LNCaP clone FGC (cell line): ENCODE measurements at regions not wholly inside any gene's neighbourhood (a gene's known extent, or its start where the extent isn't known, plus 50 kb on each side); places are given as distances from the start of the nearest gene placed in this dataset.
"Not testable (repeated sequence)": the region's sequence is repeated elsewhere in the genome, so short reads cannot be mapped to it uniquely, and the experiment has no call there.

Experiments
- DNase-seq: peaks from one replicate; pipeline ENCODE4 v3.0.0-alpha.2; 2011; ENCODE audit warnings: low read depth
- H3K4me3 ChIP-seq: 2 replicates; pipeline ENCODE4 v1.5.1; 2011; ENCODE audit warnings: mild to moderate bottlenecking, low read depth, low read length, control low read depth

DNA sequence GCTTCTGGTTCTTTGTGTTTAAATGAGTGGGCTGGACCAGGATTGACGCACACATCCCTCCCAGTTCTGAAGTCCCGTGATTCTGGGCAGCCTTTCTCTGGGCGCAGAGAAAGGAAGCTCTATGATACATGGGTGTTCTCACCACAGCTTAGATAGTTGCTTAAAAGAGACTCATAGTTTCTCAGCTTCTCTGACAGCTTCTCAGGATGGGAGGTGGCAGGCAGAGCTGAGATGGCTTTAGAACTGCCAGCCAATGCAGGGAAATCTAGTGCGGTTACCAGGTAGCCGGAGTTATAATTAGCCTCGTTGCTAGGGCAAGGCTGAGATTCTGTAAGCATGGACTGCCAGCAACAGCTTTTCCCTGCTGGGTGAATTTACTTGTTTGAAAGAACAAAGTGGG, 111.8 kb upstream of the SEC22B start:
- DNase-seq, H3K4me3 ChIP-seq: not testable (repeated sequence)

DNA sequence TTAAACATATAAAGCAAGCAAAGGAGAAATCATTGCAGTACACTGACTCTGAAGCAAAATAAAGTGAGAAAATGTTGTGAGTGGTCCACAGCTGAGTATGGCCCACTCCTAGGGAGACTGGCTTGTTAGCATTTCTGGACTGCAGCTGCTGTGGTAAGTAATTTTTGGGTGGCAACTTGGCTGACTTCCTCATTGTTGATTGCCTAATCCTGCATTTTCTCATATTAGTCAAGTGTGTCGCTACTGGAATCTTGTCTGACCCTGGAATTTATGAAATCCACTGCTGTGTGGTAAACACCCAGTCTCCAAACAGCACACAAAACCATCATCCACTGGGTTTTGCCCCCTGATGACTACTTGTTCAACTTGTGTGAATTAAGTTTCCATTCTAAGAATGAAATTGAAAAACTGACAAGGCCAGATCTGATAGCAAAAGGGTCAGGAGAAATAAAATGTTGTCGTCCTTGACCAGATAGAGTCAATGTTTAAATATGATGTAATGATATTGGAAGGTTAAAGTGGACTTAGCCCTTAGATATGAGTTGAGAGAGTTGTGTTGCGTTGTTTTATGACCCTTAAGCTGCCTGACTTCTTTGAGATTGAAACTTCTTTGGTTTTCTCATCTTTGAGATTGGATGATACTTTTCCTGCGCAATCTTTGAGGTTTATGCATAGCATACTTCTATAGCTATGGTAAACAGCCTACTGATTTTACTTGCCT, 106.6 kb upstream of the SEC22B start:
- not testable (repeated sequence) for DNase-seq, H3K4me3 ChIP-seq

DNA sequence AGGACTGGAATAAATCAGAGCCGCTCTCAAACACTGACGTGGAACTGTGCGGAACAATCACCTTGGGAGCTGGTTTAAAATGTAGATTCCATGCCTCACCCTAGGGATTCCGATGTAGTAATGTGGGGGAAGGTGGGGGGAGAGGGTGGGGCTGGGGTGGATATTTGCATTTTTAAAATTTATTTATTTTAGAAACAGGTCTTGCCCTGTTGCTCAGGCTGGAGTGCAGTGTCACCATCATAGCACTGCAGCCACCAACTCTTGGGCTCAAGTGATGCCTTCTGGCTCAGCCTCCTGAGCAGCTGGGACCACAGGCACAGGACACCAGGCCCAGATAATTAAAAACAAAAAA, 101.9 kb upstream of the SEC22B start:
- DNase-seq, H3K4me3 ChIP-seq: not testable (repeated sequence)

DNA sequence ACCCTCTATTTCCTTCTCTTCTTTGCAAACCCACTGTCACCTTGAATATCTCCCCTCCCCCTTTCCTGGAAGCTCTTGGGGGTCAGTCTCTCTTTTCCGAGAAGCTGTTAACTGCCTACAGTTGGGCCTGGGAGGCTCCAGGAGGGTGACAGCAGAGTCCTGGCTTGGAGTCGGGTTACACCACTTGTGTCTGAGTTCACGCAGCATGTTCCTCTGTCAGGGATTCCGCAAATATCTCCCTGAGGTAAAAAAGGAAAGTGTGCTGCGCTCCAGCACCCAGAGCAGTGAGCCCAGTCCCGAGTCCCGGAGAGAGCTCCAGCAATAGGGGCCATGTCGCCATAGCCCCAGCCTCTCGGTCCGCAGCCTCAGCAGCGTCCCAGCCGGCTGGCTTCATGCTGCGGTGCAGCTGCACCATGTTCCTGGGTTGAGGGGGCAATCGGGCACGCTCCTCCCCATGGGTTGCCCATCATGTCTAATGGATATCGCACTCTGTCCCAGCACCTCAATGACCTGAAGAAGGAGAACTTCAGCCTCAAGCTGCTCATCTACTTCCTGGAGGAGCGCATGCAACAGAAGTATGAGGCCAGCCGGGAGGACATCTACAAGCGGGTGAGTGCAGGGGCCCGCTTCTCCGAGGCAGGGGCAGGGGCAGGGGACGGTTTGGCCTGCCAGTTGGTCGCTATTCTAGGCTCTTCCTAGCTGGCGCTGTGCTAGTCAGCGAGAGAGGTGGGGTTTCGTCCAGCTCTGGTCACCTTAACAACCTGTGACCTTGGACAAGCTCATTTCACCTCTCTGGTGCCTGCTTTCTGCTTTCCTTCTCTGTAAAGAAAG, 101.3 kb upstream of the SEC22B start:
- not testable (repeated sequence) for DNase-seq, H3K4me3 ChIP-seq

DNA sequence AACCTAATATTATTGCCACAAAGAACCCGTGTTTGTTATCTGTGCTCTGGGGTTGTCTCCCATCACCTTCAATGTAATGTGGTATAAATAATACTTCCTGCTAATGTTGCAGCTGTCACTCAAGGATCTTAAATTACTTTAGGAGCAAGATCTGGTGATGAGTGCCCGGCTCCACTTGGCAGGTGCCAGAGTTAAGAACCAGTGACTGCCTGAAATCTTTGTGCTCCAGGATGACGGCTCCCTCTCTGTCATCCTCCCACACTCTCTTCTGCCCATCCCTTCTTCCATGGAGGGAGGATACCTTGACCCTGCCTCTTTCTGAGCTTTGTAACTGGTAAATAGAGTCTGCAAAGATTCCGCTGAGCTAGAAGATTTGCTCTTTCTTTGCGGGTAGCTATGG, 100.4 kb upstream of the SEC22B start:
- not testable (repeated sequence) for H3K4me3 ChIP-seq, DNase-seq

DNA sequence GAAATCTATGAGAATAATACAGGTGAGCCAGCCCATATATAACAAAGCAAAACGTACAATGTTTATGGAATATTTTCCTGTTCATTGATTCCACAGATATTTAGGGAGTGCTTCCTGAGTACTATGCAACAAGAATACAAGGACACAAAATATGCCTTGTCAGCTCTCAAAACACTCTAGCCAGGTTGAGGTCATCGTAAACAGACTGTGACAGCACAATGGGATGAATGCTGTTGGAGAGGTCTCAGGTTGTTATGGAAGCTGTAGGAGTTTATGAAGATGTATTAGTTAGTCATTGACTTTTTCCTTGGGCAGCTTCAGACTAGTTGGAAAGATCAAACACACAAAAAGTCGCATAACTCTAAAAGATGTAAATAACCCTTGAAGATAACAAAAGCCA, 98.1 kb upstream of the SEC22B start:
- DNase-seq, H3K4me3 ChIP-seq: not testable (repeated sequence)

DNA sequence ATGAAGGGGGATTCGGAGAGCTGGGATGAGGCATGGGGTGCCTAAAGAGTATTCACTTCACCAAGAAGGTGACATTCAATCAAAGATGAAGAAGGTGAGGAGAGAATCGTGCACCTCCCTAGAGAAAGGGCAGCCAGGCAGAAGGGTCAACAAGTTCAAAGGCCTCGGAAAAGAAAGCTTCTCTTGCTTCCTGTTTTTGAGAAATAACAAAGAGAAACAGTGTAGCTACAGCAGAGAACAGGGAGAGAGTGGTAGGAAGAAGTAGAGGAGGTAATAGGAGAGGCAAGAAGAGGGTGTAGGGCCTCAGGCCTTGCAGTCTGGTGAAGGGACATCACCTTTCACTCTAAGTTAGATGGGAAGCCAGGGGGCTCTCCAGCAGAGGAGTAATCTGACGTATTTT, 97.0 kb upstream of the SEC22B start:
- not testable (repeated sequence) for DNase-seq

DNA sequence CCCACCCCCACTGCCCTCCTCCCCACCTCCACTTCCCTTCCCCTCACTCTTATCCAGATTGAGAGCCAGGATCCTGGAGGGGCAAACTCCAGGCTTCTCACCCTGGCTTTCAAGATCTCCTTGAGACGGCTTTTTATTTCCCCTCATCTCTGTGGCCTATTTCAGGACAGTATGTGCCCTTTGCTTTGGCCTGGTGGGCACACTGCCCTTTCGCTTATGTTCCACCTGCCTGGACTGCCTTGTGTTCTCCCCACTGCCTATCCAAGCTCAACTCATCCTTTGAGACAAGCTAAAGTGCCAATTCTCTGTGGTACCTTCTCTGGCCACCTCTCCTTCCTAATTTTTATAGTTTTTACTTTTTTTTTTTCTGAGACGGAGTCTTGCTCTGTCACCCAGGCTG, 95.9 kb upstream of the SEC22B start:
- H3K4me3 ChIP-seq, result not testable (repeated sequence)

More for the DNA sequence above, 97.0 kb upstream of the SEC22B start:
- H3K4me3 ChIP-seq, result not testable (repeated sequence)

DNA sequence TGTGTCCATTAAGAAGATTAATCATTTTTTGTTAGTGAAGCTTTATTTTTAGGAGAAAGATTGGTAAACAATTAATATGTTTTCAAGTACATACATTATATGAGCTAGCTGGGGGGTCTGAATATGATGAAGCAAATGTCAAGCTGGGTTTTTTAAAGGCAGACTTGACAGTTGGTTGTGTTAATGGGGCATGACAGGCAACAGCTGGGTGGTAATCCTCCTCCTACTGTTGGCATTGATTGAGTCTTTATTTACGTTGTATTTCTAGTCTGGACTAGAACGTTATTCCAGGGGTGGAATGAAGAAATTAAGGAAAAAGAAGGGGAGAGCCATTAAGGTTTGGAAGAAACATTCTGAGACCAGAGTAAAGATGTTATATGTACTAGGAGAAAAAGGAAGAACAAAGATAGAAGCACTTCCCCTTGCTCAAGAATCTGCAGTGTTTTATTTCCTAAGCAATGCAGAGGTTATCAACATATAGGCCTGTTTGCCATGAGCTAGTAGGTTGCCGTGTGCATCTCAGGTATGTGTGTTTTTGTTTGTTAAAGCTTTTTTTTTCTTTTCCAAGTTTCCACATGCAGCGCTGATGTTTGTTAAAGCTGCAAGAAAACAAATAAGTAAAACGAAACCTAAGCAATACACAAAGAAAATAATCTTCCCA, 95.4 kb upstream of the SEC22B start:
- not testable (repeated sequence) for DNase-seq, H3K4me3 ChIP-seq

More for the DNA sequence above, 95.9 kb upstream of the SEC22B start:
- DNase-seq, result not testable (repeated sequence)

DNA sequence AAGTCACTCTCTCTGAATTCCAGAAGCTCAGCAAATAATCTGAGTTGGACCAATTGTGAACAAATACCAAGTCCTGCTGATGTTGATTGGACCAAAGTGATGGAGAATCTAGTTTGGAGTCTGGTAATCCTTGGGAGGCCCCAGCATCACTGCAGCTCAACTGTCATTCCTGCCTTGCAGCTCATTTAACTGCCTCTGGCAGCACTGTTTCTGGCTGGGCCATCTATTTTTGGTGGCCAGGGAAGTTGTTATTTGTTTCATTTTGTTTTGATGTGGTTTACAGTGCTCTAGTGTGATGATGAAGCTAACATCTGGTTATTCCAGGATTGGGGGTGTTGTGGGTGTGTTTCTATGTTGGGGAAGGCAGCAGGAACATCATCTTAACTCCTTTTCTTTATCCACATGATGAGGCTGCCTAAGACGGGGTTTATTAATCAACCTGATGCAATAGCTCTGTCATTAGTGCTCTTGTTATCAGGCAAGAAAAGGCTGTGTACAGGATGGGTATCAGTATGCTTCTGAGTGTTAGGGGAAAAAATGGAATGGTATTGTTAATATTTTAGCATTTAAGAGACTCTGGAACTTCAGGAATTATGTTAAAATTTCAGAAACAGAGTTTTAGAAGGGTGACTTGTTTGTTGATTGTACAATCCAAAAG, 91.7 kb upstream of the SEC22B start:
- DNase-seq, H3K4me3 ChIP-seq: not testable (repeated sequence)

DNA sequence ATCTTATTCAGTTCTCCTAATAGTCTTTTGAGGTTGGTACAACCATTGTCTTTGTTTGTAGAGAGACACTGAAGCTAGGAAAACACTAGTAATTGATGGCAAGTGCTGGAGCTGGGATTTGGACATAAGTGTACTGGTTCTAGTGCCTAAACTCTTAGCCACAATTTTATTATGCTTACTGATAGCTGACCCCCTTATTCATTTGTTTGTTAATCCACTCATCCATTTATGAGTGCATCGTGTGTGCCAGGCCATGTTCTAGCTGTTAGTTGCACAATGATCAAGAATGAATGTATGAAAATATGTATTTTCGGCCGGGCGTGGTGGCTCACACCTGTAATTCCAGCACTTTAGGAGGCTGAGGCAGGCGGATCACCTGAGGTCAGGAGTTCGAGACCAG, 88.2 kb upstream of the SEC22B start:
- not testable (repeated sequence) for H3K4me3 ChIP-seq, DNase-seq

DNA sequence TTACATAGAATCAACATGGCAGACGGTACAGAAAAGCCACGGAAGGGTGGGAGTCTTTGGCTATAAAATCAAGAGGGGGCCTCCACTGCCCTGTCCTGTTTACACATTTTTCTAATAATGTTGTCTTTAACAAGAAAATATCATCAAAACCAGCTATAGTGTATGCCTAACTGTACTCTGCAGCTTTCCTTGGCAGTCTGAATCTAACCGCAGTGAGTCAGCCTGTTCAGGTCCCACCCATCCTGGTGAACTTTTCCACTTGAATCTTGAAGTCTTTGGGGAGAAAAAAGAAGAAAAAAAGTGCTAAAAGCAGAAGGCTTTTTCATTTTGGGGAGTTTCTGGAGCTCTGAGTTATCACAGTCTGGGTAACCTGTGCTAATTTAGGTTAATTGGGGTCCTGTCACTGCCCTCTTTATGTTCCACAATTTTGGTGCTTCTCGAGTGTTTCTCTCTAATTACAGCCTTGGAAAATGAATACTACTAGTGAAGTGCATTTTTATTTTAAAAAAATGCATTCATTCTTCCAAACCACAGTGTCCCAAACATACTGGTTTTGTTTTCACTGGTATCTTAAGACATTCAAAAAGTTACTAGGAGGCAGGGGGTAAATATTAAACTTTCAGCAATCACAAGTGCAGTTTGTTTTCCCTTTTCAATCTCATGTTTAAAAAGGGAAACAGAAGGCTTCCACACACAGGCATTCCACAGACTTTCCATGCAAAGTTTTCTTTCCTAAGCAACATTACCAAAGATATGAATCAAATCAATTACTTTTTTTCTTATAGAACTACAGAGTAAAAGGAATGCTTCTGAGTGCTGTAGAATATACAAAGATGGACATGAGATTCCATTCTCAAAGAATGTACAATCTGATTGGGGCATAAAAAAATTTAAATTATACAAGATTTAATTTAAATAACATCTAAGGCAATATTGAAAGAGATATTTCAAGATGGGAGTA, 86.8 kb upstream of the SEC22B start:
- DNase-seq, H3K4me3 ChIP-seq: not testable (repeated sequence)

DNA sequence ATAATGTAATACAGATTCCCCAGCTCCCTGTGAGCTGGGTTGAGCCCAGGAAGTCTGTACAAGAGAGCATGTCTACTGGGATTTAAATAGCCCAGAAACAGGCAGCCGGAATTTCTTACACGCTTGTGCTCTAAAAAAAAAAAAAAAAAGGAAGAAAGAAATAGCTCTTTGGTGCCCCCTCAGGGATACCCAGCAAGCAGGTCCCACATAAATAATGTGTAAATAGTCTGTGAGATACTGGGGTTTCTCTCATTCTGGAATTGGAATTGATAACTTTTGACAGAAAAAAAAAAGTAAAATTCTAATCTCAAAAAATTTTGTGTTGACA, 81.4 kb upstream of the SEC22B start:
- DNase-seq, H3K4me3 ChIP-seq: not testable (repeated sequence)

DNA sequence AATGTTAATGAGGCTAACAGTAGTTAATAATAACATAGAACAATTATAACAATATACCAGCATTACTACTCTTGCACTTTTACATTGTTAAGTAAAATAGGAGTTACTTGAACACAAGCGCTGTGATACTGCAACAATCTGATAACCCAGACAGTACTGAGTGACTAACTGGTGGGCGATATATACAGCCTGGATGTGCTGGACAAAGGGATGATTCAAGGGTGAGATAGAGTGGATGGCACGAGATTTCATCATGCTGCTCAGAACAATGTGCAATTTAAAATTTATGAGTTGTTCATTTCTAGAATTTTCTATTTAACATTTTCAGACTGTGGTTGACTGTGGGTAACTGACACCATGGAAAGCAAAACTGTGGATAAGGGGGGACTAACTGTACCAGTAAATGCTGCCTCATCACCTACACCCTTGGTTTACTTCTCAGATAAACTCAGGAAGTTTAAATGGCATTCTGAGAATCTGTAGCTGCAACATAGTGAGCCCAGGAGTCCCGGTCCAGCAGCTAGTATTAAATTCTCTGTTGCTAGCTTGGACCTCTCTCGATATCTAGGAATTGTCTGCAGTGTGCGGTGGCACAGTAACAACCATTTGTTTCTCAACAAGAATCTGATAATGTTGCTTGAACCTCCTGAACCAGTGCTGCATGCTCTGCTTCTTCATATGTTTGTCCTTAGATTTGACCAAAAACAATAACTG, 80.9 kb upstream of the SEC22B start:
- H3K4me3 ChIP-seq, DNase-seq: not testable (repeated sequence)

DNA sequence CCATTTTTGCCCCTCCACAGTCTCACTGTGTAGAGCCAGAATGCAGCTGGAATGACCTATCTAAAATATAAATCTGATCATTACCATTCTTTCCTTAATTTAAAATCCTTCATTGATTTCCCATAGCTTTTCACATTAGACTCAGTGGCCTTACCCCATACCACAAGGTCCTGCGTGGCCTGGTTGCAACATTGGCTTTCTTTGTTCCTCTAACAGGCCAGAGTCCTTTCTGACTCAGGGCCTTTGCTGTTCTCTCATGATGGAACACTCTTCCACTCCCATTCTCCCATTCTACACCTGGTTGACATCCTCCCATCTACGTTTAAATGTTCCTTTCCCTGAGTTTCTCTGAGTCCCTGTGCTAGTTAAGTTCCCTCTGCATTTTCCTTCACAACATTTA, 74.4 kb upstream of the SEC22B start:
- not testable (repeated sequence) for DNase-seq, H3K4me3 ChIP-seq

DNA sequence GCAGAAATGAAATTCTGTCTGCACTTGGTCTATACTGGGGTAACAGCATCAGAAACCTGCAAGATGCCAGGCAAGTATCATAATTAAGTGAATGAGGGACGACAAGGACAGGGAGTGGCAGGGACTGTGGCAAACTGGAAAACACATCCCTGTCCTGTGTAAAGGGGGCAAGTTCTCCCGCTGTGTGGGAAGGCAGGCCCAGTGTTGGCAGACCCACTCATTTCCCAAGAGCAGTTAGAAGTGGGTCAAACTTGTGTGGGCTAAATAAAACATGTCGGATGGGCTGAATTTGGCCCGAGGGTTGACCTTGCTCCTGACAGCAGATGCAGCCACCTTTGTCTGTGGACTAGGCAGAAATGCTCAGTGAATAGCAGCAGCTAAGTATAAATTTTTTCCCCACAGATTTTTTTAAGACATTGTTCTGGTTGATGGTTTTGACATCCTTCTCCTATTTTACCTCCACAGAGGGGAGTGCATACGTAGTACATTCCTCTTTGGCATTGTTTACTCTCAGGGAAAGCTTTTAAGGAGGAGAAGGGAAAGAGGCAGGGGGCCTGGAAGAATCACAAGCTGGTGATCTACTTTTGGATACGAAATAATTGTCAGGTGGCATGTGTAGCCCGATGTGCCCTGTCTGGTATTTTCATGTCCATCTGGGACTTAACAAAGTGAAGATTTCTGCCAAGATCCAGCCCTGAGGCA, 72.6 kb upstream of the SEC22B start:
- DNase-seq, H3K4me3 ChIP-seq: not testable (repeated sequence)

DNA sequence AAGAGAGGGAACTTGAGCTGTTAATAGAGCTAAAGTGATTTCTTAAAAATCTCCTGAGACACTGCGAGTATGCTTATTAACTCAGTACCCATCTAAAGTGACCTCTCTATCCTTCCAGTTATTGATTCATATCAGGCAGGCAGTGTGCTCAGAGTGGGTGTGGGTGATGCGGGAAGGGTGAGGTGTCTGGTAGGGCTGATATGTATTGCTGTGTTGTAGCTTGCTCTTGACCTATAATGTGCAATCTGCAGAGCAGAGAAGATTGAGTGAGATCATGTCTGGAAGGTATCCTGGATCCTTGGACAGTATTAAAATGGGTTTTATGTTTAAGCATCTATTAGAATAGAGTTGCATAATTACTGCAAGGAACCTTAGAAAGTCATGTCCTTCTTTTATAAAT, 71.9 kb upstream of the SEC22B start:
- not testable (repeated sequence) for DNase-seq

More for the DNA sequence above, 71.9 kb upstream of the SEC22B start:
- not testable (repeated sequence) for H3K4me3 ChIP-seq
